ENCODE measurements at regions not wholly inside any gene's neighbourhood (a gene's known extent, or its start where the extent isn't known, plus 50 kb on each side); places are given as distances from the start of the nearest gene placed in this dataset.
"Not testable (repeated sequence)": the region's sequence is repeated elsewhere in the genome, so short reads cannot be mapped to it uniquely, and the experiment has no call there.

DNA sequence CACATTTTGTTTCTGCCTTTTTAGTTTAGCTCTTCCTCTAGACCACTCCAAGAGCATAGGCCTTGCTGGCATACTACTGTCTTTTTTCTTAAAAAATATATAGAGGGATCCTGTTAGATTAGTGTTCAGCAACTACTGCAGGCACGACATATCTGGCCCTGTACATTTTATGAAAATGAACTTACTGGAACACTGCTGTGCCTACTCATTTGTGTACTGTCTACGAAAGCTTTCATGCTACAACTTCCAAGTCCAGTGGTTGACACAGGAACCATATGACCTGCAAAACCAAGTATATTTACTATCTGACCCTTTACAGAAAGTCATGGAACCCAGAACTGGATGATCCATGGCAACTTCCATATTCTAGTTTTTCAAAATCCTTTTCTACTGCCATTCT, 66.6 kb upstream of the SPTLC3 start:
- DNase-seq (ENCODE audit: low read depth in 2 of 2): no peak

DNA sequence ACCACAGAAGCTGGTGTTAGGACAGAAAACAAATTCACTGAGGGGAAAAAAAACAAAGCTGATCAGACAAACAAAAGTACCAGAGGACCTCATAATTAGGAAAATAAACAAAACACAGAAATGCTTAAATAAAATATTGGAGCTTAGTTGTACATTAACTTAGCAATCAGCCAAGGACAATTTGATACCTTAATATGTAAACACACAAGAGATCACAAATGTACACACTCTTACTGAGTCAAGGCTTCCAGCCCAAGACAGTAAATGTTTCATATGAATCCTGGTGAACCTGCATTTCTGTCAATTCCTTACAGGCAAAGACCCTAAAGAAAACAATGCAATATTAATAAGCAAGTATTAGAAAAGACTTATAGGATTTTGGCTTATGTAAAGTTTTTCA, 62.0 kb upstream of the SPTLC3 start:
- DNase-seq (ENCODE audit: low read depth in 2 of 2): no peak

DNA sequence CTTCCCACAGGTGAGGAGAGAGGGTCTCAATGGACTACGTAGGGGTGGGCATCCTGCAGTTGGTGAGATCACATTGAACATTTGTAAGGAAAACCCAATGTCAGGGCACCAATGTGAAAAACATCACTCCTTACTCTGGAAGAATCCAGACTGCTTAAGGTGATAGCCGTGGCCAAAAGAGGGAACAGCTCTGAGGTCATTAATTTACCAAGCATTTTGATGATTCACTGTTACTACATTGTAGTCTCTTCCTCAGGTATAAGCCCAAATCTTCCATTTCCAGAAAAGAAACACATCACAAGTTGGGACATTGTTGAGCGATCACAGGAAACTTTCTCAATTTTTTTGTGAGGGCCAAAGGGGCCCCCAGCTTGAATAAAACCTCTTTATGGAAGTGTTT, 61.1 kb upstream of the SPTLC3 start:
- no peak for DNase-seq (ENCODE audit: low read depth in 2 of 2)

DNA sequence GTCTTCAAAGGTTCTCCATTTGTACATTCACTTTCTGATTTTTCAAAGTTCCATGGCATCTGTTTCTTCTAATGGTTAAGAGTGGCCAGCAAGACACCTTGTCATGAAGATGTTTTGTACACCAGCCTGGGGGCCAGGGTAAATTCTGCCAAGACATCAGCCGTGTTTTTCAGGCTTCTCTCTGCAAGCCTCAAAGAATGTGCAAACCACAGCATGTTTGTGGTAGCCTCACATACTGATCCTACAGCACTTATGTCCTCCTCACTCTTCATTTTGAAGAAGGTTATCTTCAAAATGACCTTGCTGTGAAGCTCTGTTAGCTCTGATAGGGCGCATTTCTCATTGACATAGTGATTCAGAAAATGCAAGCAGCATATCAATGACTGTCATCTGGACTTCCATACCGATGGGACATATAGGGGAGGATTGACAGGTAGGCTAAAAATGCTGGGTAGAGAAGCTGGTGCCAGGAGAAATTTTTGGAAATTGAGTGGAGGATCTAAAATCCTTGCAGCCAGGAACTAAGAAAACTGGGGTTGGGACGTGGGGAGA, 59.3 kb upstream of the SPTLC3 start:
- no peak for DNase-seq (ENCODE audit: low read depth in 2 of 2)

DNA sequence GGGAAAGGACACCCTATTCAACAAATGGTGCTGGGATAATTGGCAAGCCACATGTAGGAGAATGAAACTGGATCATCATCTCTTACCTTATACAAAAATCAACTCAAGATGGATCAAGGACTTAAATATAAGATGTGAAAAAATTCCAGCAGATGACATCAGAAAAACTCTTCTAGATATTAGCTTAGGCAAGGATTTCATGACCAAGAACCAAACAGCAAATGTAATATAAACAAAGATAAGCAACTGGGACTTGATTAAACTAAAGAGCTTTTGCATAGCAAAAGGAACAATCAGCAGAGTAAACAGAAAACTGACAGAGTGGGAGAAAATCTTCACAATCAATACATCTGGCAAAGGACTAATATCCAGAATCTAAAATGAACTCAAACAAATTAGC, 54.5 kb upstream of the SPTLC3 start:
- DNase-seq (ENCODE audit: low read depth in 2 of 2): not testable (repeated sequence)

DNA sequence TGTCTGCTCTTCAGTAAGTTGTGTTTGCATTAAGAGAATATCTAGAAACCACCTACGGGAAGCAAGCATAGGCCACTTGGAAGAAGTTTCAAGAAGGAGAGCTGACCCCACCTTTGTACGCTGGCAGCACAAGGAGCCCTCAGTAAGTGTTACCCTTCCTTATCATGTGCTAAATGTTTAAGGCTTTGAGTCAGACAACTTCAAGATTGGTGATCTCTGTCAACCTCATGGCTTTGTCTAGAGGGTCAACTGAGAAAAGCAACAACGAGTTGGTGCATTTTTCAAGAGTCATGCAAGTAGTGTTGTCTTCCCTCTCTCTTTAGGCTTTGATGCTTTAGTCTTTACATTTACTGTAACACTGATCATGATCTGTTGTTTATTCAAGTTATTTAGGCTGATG, 53.2 kb upstream of the SPTLC3 start:
- DNase-seq (ENCODE audit: low read depth in 2 of 2): no peak

DNA sequence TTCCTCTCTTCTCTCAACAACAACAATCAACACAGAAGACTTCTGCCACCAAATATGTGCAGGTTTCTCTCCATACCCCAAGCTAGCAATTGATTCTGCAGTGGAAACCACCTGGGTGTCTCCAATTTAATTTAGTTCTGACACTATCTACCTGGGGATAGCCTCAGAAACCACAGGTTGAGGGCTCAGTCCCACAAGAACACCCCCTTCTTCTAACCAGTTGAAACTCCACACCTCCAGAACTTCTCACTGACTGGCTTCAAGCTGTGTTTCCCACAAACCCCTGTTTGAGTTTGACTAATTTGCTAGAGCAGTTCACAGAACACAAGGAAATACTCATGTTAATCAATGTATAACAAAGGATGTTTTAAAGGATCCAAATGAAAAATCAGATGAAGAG, 52.5 kb upstream of the SPTLC3 start:
- DNase-seq (ENCODE audit: low read depth in 2 of 2): no peak

DNA sequence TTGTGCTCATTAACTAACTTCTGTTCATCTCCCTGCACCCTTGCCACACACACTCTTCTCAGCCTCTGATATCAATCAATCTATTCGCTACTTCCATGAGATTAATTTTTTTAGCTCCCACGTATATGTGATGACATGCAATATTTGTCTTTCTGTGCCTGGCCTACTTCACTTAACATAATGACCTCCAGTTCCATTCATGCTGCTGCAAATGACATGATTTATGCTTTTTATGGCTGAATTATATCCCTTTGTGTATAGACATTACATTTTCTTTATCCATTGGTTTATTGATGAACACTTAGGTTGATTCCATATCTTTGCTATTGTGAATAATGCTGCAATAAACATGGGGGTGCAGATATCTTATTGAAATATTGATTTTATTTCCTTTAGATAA, 50.8 kb upstream of the SPTLC3 start:
- DNase-seq (ENCODE audit: low read depth in 2 of 2): no peak
